AG10803 (cell line): ENCODE measurements at regions not wholly inside any gene's neighbourhood (a gene's known extent, or its start where the extent isn't known, plus 50 kb on each side); places are given as distances from the start of the nearest gene placed in this dataset.
A peak's percentile ranks its signal among the peaks of the same experiment; 100 is the strongest.

Experiments
- DNase-seq: peaks from one replicate; pipeline ENCODE4 v3.0.0; 2010; ENCODE audit warnings: low read depth
- H3K4me3 ChIP-seq: 2 replicates; pipeline ENCODE4 v1.5.1; 2011; ENCODE audit warnings: mild to moderate bottlenecking, low read length, control low read depth
- TF ChIP-seq, protein P1 (sequence below): conservative IDR thresholded peaks from 2 replicates; pipeline ENCODE4 v1.5.1; 2011; ENCODE audit warnings: mild to moderate bottlenecking, low read length, control low read depth, inconsistent platforms

DNA sequence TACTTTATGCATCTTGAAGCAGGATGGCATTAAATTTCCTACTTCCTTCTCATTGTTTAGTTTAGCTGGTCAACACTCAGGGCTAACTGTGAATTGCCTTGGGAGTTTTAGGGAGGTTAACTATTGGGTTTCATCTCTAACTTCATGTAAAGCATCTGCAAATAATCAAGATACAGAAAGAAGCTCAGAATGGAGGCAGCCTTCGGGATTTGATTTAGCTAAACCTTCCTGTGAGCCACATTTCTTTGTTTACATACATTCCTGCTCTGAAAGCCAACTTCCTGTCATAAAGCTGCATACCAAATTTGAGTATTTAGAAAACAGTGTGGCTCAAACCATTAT is 131.7 kb upstream of the PCDH18 start:
- TF ChIP-seq, protein P1, sequence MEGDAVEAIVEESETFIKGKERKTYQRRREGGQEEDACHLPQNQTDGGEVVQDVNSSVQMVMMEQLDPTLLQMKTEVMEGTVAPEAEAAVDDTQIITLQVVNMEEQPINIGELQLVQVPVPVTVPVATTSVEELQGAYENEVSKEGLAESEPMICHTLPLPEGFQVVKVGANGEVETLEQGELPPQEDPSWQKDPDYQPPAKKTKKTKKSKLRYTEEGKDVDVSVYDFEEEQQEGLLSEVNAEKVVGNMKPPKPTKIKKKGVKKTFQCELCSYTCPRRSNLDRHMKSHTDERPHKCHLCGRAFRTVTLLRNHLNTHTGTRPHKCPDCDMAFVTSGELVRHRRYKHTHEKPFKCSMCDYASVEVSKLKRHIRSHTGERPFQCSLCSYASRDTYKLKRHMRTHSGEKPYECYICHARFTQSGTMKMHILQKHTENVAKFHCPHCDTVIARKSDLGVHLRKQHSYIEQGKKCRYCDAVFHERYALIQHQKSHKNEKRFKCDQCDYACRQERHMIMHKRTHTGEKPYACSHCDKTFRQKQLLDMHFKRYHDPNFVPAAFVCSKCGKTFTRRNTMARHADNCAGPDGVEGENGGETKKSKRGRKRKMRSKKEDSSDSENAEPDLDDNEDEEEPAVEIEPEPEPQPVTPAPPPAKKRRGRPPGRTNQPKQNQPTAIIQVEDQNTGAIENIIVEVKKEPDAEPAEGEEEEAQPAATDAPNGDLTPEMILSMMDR = no peak
- peak; percentile 96 for DNase-seq
- no peak overlapping the region for H3K4me3 ChIP-seq

GRCh38 chr4:137663251-137664045 is 131.2 kb upstream of the PCDH18 start:
- TF ChIP-seq, protein P1 = no peak
- H3K4me3 ChIP-seq = no peak overlapping the region
- DNase-seq = no peak

GRCh38 chr4:137661693-137662092 is 129.4 kb upstream of the PCDH18 start:
- TF ChIP-seq, protein P1 = no peak
- DNase-seq = no peak

GRCh38 chr4:137660211-137660610 is 127.9 kb upstream of the PCDH18 start:
- no peak overlapping the region for H3K4me3 ChIP-seq
- peak; percentile 33 for DNase-seq
- TF ChIP-seq, protein P1 = no peak

More at GRCh38 chr4:137661693-137662092, 129.4 kb upstream of the PCDH18 start:
- H3K4me3 ChIP-seq = no peak overlapping the region

- DNase-seq = peak; percentile 84
- TF ChIP-seq, protein P1 = no peak
- H3K4me3 ChIP-seq = no peak overlapping the region
Measured at GRCh38 chr4:137659431-137659830, 127.1 kb upstream of the PCDH18 start.

DNA sequence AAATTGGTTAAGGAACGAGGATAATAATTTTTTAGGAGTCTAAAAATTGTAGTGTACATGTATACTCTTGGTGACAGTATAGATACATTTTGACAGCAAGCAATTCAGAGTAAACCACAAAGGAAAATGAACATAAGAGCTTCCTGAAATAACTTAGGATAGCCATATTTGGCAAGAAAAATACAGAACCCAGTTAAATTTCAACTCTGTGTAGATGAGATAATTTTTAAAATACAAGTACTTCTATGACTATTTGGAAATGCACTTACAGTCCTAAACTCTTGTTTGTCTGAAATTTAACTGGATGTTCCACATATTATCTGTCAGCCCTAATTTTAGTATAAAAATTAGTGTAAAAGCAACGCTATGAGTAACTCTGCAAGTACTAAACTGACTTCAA is 124.4 kb upstream of the PCDH18 start:
- DNase-seq = no peak
- H3K4me3 ChIP-seq = no peak overlapping the region
- TF ChIP-seq, protein P1 = no peak

GRCh38 chr4:137655302-137655701 is 123.0 kb upstream of the PCDH18 start:
- TF ChIP-seq, protein P1 = no peak
- no peak for DNase-seq
- no peak overlapping the region for H3K4me3 ChIP-seq
